ENCODE measurements at regions not wholly inside any gene's neighbourhood (a gene's known extent, or its start where the extent isn't known, plus 50 kb on each side); places are given as distances from the start of the nearest gene placed in this dataset.
"Not testable (repeated sequence)": the region's sequence is repeated elsewhere in the genome, so short reads cannot be mapped to it uniquely, and the experiment has no call there.

- DNase-seq (ENCODE audit: low read depth) = no peak
These were observed 404.9 kb upstream of the MMS22L start for GRCh38 chr6:97687916-97688315.

GRCh38 chr6:97689078-97689754 lies 406.2 kb upstream of the MMS22L start:
- no peak for DNase-seq (ENCODE audit: low read depth)

- no peak for DNase-seq (ENCODE audit: low read depth)
These were observed 414.4 kb upstream of the MMS22L start for GRCh38 chr6:97697456-97697855.

- DNase-seq (ENCODE audit: low read depth) = no peak
These were observed 418.8 kb upstream of the MMS22L start for GRCh38 chr6:97701801-97702200.

- no peak for DNase-seq (ENCODE audit: low read depth)
These were observed 419.2 kb upstream of the MMS22L start for GRCh38 chr6:97702248-97702647.

- DNase-seq (ENCODE audit: low read depth) = no peak
These were observed 420.6 kb upstream of the MMS22L start for GRCh38 chr6:97703661-97704060.

- no peak for DNase-seq (ENCODE audit: low read depth)
These were observed 422.6 kb upstream of the MMS22L start for GRCh38 chr6:97705568-97705967.

GRCh38 chr6:97712751-97713150 lies 429.7 kb upstream of the MMS22L start:
- no peak for DNase-seq (ENCODE audit: low read depth)

GRCh38 chr6:97714772-97715171 lies 431.8 kb upstream of the MMS22L start:
- DNase-seq (ENCODE audit: low read depth) = no peak

GRCh38 chr6:97717086-97717485 lies 434.1 kb upstream of the MMS22L start:
- no peak for DNase-seq (ENCODE audit: low read depth)

- no peak for DNase-seq (ENCODE audit: low read depth)
These were observed 443.4 kb upstream of the MMS22L start for GRCh38 chr6:97726378-97726777.

- DNase-seq (ENCODE audit: low read depth) = no peak
These were observed 449.0 kb upstream of the MMS22L start for GRCh38 chr6:97732045-97732444.

GRCh38 chr6:97757575-97757974 lies 474.6 kb upstream of the MMS22L start:
- no peak for DNase-seq (ENCODE audit: low read depth)

- DNase-seq (ENCODE audit: low read depth) = no peak
These were observed 482.4 kb upstream of the MMS22L start for GRCh38 chr6:97765461-97765860.

- DNase-seq (ENCODE audit: low read depth) = no peak
These were observed 488.4 kb upstream of the MMS22L start for GRCh38 chr6:97771372-97771771.

- no peak for DNase-seq (ENCODE audit: low read depth)
These were observed 492.0 kb upstream of the MMS22L start for GRCh38 chr6:97775012-97775411.

GRCh38 chr6:97778290-97779038 lies 495.4 kb upstream of the MMS22L start:
- DNase-seq (ENCODE audit: low read depth) = no peak

GRCh38 chr6:97779039-97779766 lies 496.2 kb upstream of the MMS22L start:
- DNase-seq (ENCODE audit: low read depth) = not testable (repeated sequence)

GRCh38 chr6:97790926-97791590 lies 508.0 kb upstream of the MMS22L start:
- DNase-seq (ENCODE audit: low read depth) = no peak

GRCh38 chr6:97805596-97805995 lies 522.6 kb upstream of the MMS22L start:
- no peak for DNase-seq (ENCODE audit: low read depth)

- DNase-seq (ENCODE audit: low read depth) = no peak
These were observed 529.9 kb upstream of the MMS22L start for GRCh38 chr6:97812940-97813339.

GRCh38 chr6:97813889-97814567 lies 531.0 kb upstream of the MMS22L start:
- no peak for DNase-seq (ENCODE audit: low read depth)
